Panc1 (cell line): ENCODE measurements at regions not wholly inside any gene's neighbourhood (a gene's known extent, or its start where the extent isn't known, plus 50 kb on each side); places are given as distances from the start of the nearest gene placed in this dataset.

Experiments
- POLR2AphosphoS5 ChIP-seq: IDR thresholded peaks from 2 replicates; pipeline ENCODE4 v1.6.1; 2012; ENCODE audit warnings: mild to moderate bottlenecking, low read depth, low read length, moderate library complexity
- TF ChIP-seq, protein P1 (sequence below), 2 experiments: IDR thresholded peaks; 2 replicates each; pipeline ENCODE4 v1.6.1; 2011 to 2012; ENCODE audit warnings: low read depth in 2 of 2, control low read depth in 1 of 2, low read length in 1 of 2, mild to moderate bottlenecking in 1 of 2, moderate library complexity in 1 of 2; ENCODE audit not compliant: insufficient read depth in 1 of 2
- TF ChIP-seq, protein P2 (sequence below): fragments of 450-650 bp; IDR thresholded peaks from 2 replicates; pipeline ENCODE4 v1.5.1; 2017; ENCODE audit warnings: mild to moderate bottlenecking

DNA sequence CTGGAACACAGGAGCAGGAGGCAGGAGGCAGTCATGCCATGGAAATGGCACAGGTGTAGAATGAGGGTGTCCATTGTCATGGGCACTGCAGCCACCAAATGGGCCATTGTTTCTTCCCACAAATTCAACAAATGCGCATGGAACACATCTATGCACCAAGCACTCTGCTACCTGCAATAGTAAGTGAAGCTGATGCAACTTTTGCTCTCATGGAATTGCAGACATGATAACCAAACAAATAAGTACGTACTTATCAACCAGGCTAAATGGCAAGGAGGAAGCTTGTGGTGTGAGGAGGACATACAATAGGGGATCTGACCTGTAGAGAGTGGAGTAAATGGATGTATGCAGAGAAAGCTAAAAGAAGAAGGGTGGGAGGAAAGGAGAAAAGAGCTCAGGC, 116.8 kb downstream of the TRIM36 start:
- TF ChIP-seq, protein P1, sequence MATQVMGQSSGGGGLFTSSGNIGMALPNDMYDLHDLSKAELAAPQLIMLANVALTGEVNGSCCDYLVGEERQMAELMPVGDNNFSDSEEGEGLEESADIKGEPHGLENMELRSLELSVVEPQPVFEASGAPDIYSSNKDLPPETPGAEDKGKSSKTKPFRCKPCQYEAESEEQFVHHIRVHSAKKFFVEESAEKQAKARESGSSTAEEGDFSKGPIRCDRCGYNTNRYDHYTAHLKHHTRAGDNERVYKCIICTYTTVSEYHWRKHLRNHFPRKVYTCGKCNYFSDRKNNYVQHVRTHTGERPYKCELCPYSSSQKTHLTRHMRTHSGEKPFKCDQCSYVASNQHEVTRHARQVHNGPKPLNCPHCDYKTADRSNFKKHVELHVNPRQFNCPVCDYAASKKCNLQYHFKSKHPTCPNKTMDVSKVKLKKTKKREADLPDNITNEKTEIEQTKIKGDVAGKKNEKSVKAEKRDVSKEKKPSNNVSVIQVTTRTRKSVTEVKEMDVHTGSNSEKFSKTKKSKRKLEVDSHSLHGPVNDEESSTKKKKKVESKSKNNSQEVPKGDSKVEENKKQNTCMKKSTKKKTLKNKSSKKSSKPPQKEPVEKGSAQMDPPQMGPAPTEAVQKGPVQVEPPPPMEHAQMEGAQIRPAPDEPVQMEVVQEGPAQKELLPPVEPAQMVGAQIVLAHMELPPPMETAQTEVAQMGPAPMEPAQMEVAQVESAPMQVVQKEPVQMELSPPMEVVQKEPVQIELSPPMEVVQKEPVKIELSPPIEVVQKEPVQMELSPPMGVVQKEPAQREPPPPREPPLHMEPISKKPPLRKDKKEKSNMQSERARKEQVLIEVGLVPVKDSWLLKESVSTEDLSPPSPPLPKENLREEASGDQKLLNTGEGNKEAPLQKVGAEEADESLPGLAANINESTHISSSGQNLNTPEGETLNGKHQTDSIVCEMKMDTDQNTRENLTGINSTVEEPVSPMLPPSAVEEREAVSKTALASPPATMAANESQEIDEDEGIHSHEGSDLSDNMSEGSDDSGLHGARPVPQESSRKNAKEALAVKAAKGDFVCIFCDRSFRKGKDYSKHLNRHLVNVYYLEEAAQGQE (IDR thresholded peaks at IDR 0.05; ENCODE audit: insufficient read depth in 1 of 2, low read depth in 2 of 2, low read length in 1 of 2): no peak
- TF ChIP-seq POLR2AphosphoS5: no peak
- TF ChIP-seq, protein P2, sequence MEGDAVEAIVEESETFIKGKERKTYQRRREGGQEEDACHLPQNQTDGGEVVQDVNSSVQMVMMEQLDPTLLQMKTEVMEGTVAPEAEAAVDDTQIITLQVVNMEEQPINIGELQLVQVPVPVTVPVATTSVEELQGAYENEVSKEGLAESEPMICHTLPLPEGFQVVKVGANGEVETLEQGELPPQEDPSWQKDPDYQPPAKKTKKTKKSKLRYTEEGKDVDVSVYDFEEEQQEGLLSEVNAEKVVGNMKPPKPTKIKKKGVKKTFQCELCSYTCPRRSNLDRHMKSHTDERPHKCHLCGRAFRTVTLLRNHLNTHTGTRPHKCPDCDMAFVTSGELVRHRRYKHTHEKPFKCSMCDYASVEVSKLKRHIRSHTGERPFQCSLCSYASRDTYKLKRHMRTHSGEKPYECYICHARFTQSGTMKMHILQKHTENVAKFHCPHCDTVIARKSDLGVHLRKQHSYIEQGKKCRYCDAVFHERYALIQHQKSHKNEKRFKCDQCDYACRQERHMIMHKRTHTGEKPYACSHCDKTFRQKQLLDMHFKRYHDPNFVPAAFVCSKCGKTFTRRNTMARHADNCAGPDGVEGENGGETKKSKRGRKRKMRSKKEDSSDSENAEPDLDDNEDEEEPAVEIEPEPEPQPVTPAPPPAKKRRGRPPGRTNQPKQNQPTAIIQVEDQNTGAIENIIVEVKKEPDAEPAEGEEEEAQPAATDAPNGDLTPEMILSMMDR: no peak
